Vagina (tissue), 2 donors: ENCODE measurements at regions not wholly inside any gene's neighbourhood (a gene's known extent, or its start where the extent isn't known, plus 50 kb on each side); places are given as distances from the start of the nearest gene placed in this dataset.

Source experiments
- DNase-seq, 2 donors: peaks; one replicate each; pipeline ENCODE4 v3.0.0-alpha.2; 2017; ENCODE audit errors: extremely low spot score in 2 of 2
- H3K27ac ChIP-seq: fragments of 200-600 bp; sonication (generic); one replicate; pipeline ENCODE4 v1.5.1; 2019
- H3K27me3 ChIP-seq: fragments of 200-600 bp; sonication (generic); one replicate; pipeline ENCODE4 v1.5.1; 2019
- H3K36me3 ChIP-seq, 2 donors: fragments of 200-600 bp; sonication (generic); one replicate each; pipeline ENCODE4 v1.5.1; 2017 to 2019
- H3K4me1 ChIP-seq: fragments of 200-600 bp; sonication (generic); one replicate; pipeline ENCODE4 v1.5.1; 2019
- H3K4me3 ChIP-seq, 2 donors: fragments of 200-600 bp; sonication (generic); 1 replicate in 1 of 2; 2 replicates in 1 of 2; pipeline ENCODE4 v1.5.1; 2016 to 2019
- H3K9me3 ChIP-seq: fragments of 200-600 bp; sonication (generic); one replicate; pipeline ENCODE4 v1.5.1; 2019
- CTCF ChIP-seq, 3 experiments: fragments of 450-650 bp in 2 of 3; fragments of 200-600 bp in 1 of 3; sonication (generic) in 1 of 3; IDR thresholded peaks; one replicate each; pipeline ENCODE4 v1.5.1; 2017 to 2019; ENCODE audit warnings: antibody characterized with exemption in 3 of 3, mild to moderate bottlenecking in 2 of 3, moderate library complexity in 2 of 3
- POLR2A ChIP-seq, 2 donors: fragments of 450-650 bp; IDR thresholded peaks; one replicate each; pipeline ENCODE4 v1.6.1; 2017; ENCODE audit warnings: antibody characterized with exemption in 2 of 2, mild to moderate bottlenecking in 2 of 2, moderate library complexity in 2 of 2
- POLR2AphosphoS5 ChIP-seq, 2 donors: sonication (generic); formaldehyde crosslinking; IDR thresholded peaks; one replicate each; pipeline ENCODE4 v1.9.0; 2017; ENCODE audit warnings: antibody characterized with exemption in 2 of 2, mild to moderate bottlenecking in 2 of 2, low read depth in 1 of 2; ENCODE audit not compliant: insufficient read depth in 1 of 2
- intact Hi-C: fragments of 100-400 bp; cut with DNase I; formaldehyde crosslinking; loops from one replicate; pipeline ENCODE4 v1.15.1; 2023

GRCh38 chr12:126617312-126617711, 1552.1 kb downstream of the AACS start:
- TF ChIP-seq POLR2AphosphoS5 (IDR thresholded peaks at IDR 0.05; ENCODE audit: insufficient read depth in 1 of 2, low read depth in 1 of 2) (no peak), POLR2A (IDR thresholded peaks at IDR 0.05) (no peak), CTCF (IDR thresholded peaks at IDR 0.05) (no peak)
- DNase-seq: no peak
- Histone ChIP-seq H3K9me3 (no peaks in the 10 kb centered on the region), H3K36me3 (no peaks in the 10 kb centered on the region), H3K4me3 (no peak overlapping the region), H3K4me1 (no peaks in the 10 kb centered on the region), H3K27ac (no peak overlapping the region), H3K27me3 (no peaks in the 10 kb centered on the region)
- intact Hi-C loops: no loop called here

GRCh38 chr12:126627596-126627995, 1562.4 kb downstream of the AACS start:
- intact Hi-C loops: no loop called here
- TF ChIP-seq POLR2A (IDR thresholded peaks at IDR 0.05): no peak
- no peak for TF ChIP-seq POLR2AphosphoS5 (IDR thresholded peaks at IDR 0.05; ENCODE audit: insufficient read depth in 1 of 2, low read depth in 1 of 2)
- no peak for TF ChIP-seq CTCF (IDR thresholded peaks at IDR 0.05)
- Histone ChIP-seq H3K27ac (no peak overlapping the region), H3K9me3 (no peaks in the 10 kb centered on the region), H3K36me3 (no peaks in the 10 kb centered on the region), H3K4me1 (no peaks in the 10 kb centered on the region), H3K4me3 (no peak overlapping the region), H3K27me3 (no peaks in the 10 kb centered on the region)
- DNase-seq: no peak

- Histone ChIP-seq H3K36me3 (no peaks in the 10 kb centered on the region), H3K9me3 (no peaks in the 10 kb centered on the region), H3K4me1 (no peaks in the 10 kb centered on the region), H3K27ac (no peak overlapping the region), H3K4me3 (no peak overlapping the region), H3K27me3 (no peaks in the 10 kb centered on the region)
- TF ChIP-seq POLR2A (IDR thresholded peaks at IDR 0.05) (no peak), CTCF (IDR thresholded peaks at IDR 0.05) (no peak), POLR2AphosphoS5 (IDR thresholded peaks at IDR 0.05; ENCODE audit: insufficient read depth in 1 of 2, low read depth in 1 of 2) (no peak)
- intact Hi-C loops: no loop called here
- no peak for DNase-seq
These were observed 1571.6 kb downstream of the AACS start for GRCh38 chr12:126636821-126637220.

GRCh38 chr12:126644236-126645020, 1579.2 kb downstream of the AACS start:
- Histone ChIP-seq H3K36me3 (no peaks in the 10 kb centered on the region), H3K27ac (no peak overlapping the region), H3K9me3 (no peaks in the 10 kb centered on the region), H3K27me3 (no peaks in the 10 kb centered on the region), H3K4me1 (no peaks in the 10 kb centered on the region), H3K4me3 (no peak overlapping the region)
- intact Hi-C loops: no loop called here
- TF ChIP-seq POLR2A (IDR thresholded peaks at IDR 0.05) (no peak), CTCF (IDR thresholded peaks at IDR 0.05) (no peak), POLR2AphosphoS5 (IDR thresholded peaks at IDR 0.05; ENCODE audit: insufficient read depth in 1 of 2, low read depth in 1 of 2) (no peak)
- DNase-seq: no peak

- H3K27ac ChIP-seq: no peak overlapping the region
- no peaks in the 10 kb centered on the region for H3K9me3 ChIP-seq
- no peaks in the 10 kb centered on the region for H3K36me3 ChIP-seq
- DNase-seq: no peak
- intact Hi-C loops: no loop called here
- no peaks in the 10 kb centered on the region for H3K27me3 ChIP-seq
- no peak overlapping the region for H3K4me3 ChIP-seq
- TF ChIP-seq POLR2A (IDR thresholded peaks at IDR 0.05) (no peak), CTCF (IDR thresholded peaks at IDR 0.05) (no peak), POLR2AphosphoS5 (IDR thresholded peaks at IDR 0.05; ENCODE audit: insufficient read depth in 1 of 2, low read depth in 1 of 2) (no peak)
- H3K4me1 ChIP-seq: no peaks in the 10 kb centered on the region
These were observed 1582.8 kb downstream of the AACS start for GRCh38 chr12:126648074-126648473.
